ENCODE measurements at regions not wholly inside any gene's neighbourhood (a gene's known extent, or its start where the extent isn't known, plus 50 kb on each side); places are given as distances from the start of the nearest gene placed in this dataset.

DNA sequence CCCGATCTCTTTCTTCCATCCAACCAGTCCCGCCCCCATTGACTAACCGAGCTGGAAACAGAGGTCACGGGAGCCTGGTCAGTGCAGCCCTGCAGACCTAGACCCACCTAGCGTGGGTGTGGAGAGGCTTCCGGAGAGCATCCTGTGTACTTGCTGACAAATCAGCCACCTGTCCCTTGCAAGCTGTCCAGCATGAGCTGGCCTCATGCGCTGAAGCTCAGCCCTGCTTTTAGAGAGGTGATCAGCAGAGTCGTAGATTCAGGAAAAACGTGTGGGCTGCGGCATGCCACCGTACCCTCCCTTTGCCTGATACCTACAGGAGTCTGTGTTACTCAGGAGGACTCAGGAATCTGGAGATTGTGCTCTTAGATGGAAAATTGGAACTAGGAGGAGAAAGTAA, 80.3 kb upstream of the UQCRFS1 start:
- no peak for DNase-seq

DNA sequence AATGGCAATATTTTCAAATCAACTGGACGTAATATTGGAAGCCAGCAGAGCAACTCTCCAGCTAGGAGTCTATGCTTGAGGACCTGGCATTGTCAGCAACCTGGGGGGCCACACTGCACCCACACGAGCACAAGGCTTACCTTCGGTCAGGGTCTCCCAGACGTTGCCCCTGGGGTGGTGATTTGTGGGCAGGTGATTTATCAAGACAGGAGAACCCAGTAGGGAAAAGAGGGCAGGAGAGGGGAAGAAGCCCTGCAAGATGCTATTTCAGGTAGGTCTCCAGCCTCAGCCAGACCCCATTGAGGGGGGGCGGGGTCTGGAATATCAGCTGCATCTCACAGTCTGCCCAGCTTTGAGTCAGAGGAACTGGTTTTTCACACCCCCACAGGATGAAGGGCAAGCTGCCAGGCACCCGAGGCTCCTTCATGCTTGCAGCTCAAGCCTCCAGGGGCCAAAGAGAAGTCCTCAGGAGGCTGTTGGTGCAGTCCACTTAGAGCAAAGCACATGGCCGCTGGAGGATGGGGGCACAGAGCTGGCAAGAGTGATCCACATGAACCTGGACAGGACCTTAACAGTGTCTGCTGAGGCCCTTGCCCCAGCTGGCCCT, 80.9 kb upstream of the UQCRFS1 start:
- DNase-seq = no peak

DNA sequence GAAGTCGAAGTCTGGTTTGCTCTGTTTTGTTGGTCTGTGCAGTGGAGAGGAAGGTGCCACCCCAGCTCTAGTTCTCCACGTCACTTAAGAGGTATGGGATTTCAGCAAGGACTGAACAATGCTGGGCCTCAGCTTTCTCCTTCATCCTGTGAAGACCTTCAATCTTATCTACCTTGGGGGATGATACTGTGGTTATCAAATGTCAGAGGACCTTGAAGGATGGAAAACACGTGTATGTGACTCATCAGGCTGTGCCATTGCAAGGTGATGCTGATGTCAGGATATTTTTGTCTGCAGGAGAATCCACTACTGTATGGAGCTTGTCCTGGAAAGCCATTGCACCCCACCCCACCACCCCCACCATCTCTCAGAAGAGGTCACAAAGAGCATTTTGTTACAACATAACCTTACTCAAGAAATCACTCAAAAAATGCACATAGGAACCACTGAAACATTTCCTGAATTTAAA, 81.4 kb upstream of the UQCRFS1 start:
- DNase-seq = no peak

DNA sequence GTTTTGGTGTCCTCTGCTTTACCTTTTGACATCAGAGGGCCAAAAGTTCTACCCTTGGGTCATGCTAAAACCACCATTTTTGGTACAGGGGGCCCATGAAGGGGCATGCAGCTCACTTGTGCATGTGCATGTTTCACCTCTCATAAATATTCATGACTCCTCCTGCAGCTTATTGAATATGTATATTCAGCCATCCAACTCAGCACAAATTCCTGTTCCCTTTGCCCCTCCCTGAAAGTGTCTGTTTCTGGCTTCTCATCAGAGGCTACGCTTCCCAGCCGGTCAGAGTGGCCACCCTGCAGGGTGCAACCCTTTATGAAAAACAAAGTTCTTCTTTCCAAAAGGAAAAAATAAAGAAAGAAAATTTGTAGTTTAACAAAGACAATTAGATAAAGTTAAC, 82.3 kb upstream of the UQCRFS1 start:
- no peak for DNase-seq

DNA sequence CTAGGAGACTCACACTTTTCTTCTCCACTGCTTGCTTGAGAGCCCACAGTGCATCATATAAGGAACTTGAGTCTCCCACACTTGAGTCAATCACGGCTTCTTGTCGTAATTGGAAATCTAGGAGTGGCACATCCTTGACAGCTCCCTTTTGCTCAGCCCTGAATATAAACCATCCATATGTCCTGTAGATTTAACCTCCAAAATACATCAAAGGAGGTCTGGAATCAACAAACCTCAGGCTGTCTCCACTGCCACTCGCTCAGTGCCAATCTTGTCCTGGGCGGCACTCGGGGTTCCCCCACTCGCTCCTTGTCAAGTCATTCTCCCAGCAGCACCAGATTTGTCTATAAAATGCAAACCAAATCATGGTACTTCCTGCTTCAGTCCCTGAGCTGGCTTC, 84.4 kb upstream of the UQCRFS1 start:
- DNase-seq = no peak

DNA sequence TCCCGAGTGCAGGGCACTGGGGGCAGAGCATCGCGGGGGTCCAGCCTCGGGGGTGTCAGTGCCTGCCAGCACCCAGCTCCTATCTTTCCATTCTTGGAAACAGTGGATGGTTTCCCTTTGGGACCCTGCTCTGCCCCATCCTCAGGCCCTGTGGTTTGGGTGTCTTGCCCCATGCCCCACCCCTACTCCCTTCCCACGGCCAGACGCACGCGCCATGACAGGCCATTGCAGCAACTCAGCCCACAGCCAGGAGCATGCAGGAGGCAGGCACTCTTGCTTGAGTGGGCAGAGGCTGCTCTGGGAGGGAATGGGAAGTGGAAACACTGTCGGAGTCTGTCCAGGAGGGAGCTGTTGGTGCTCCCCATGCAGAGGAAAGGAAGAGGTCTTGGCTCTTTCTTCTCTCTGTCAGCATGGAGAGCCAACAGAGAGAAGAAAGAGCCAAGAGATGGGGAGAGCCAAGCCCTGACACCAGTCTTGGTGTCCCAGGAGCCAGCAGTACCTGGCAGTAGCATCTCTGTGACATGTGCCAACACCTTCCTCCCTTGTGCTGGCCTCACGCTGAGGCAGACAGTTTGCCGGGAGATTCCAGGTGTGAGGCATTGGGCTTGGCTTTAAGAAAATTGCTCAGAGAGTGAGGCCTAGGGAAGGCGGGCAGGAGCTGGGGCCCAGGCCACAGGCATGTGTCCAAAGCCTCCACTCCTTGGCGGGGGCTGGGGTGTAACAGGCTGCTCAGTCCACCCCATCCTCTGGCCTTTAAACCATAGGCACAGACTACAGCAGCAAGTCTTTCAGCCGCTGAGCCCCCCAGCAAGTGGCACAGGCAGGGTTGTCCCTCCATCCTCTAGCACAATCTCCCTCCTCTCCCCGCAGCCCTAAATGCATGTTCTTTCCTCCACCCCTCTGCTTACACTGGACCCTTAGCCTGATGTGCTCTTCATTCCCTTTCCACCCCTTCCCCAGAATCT, 86.7 kb upstream of the UQCRFS1 start:
- no peak for DNase-seq

DNA sequence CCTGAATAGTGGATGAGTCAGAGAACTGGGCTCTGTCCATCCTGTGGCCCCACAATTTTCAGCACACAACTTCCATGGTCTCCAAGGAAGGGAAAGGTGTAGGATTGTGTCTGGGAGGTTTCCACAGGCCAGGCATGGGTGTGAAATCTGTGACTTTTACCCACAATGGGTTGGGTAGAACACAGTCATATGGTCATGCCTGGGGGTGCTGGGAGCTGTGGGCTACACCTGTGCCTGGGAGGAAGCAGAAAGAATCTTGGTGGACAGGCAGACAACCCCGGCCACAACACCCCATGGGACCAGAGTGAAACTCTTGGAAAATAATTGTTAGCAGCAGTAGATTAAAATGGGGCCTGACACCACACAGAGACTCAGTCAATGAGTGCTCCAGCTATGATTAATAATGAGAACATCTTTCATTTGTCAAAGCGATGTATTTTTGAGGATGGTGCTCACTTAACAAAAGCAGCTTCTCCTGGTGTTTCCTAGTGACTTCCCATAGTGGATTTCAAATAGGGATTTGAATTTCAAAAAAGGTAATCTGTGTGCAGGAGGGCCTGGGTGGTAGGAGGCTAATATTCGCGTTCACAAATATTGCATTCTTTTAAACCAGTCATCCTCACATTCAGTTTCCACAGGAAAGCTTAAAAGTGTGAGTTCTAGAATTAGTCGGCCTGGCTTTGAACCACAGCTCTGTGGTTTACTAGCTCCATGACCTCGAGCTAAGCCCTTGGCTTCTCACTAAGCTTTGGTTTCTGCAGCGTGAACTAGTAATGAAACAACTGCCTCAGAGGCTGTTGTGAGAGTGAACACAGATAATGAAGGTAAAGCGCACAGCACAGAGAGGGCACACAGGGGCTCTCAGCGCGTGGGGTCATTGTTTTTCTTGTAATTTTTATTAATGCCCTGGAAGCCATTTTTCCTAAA, 89.3 kb upstream of the UQCRFS1 start:
- DNase-seq = no peak

DNA sequence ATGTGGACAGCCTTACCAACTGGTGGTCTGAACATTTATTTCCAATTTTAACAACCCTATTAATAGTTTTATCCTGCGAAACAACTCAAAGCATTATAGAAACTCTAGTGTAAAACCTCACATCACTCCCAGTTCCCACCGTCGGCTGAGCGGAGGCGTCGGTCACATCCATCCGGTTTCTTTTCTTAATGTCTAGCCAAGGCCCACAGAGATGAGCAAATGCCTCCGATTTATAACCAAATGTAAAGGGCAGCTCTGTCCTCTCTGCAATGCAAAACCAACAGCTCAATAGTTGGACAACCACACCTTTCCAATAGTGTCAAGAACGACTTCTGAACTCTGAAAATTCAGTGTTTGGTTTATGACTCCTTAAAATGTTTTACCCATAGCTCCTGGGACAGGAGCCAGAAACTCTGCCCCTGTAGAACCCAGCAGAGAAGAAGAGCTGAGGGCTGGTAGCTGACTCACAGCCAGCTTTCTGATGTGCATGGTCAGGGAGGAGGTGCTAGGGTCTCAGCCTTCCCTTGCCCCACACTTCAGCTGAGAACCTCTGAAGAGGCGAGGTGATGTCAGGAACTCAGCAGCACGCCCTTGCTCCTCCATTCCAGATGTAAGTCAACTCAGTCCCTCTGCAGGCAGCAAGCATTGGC, 90.2 kb upstream of the UQCRFS1 start:
- no peak for DNase-seq

DNA sequence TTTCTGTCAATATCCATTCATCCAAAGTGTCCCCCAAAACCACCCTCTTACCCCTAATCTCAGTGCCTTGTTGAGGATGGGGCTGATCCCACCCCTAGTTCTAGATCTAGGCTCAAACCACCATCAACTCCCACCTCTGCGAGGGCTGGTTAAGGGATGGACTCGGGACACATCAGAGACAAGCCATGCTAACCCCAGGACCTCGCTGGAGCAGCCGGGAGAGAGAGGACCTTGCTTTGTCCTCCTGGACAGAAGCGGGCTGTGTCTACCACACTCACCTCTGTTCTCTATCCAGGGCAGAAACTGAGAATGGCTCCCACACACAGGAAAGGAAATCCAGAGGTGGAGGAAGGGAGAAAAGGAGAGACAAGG, 90.8 kb upstream of the UQCRFS1 start:
- DNase-seq = no peak

DNA sequence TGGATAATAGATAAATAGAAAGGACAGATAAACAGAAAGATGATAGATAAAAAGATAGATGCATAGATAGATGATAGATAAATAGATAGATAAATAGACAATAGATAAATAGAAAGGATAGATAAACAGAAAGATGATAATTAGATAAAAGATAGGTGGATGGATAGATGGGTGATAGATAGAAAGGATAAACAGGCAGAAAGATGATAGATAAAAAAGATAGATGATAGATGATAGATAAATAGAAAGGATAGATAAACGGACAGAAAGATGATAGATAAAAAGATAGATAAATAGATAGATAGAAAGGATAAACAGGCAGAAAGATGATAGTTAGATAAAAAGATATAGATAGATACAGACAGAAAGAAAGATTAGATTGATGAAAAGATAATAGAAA, 92.3 kb upstream of the UQCRFS1 start:
- DNase-seq = no peak

DNA sequence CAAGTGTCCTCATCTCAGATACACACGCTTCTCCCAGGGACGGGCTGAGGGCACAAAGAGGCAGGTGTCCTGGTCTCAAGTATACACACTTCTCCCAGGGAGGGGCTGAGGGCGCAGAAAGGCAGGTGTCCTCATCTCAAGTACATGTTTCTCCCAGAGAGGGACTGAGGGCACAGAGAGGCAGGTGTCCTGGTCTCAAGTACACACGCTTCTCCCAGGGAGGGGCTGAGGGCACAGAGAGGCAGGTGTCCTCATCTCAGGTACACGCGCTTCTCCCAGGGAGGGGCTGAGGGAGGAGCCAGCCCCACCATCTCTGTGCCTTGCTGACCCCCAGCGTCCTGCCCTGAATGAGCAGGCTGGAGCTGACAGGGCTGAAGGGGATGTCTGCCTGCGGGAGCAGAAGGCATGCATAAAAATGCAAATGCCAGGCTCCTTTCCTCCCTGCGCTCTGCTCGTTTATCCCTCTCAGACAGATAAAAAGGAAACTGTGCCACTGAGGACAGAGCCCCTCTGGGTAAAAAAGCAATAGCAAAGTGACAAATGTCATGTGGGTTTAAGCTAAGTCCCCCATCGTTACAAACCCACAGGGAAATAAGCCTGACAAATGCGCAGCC, 96.1 kb upstream of the UQCRFS1 start:
- DNase-seq = no peak

DNA sequence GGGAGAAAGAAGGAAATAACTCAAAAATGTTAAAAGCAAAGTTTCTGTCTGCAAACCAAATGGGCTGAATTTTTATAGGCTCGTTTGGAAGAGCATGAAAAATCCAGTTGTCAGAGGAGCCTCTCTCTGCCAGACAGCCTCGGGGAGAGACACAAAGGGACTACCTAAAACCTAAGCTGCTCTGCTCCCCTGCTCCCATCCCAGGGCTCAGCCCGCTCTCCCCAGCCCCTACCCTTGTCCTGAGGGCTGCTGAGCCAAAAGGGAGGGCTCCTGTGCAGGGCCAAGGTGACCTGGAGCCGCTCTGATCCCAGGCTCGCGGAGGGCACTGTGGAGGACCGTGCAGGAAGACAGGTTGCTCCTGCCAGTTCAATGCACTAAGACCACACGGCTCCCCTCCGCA, 96.7 kb upstream of the UQCRFS1 start:
- DNase-seq = no peak

DNA sequence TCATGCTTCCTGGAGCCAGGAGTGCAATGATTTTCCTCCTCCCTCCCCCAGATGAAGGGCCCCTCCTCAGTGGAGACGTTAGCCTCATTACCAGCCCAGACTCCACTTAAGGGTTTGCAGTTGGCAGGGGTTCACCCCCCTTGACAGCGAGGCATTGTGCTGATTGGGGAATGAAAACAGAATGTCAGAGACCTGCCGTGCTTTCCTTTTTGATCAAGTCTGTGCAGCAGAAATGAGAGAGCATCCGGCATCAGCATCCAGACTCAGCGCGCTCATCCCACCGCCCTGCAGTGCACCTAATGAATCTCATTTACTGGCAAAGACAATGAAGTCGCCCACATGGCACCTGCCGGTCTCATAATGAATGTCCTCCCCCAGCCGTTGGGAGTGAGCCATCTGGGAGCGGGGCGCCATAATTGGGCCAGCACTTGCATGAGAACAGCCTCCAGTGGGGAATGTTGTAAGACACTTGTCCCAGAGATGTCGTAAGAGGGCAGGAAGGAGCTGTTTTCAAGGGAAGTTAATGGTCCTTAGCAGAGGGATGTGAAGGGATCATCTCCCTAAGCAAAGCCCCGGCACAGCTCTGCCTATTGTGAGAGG, 98.3 kb upstream of the UQCRFS1 start:
- DNase-seq = peak; percentile 39

DNA sequence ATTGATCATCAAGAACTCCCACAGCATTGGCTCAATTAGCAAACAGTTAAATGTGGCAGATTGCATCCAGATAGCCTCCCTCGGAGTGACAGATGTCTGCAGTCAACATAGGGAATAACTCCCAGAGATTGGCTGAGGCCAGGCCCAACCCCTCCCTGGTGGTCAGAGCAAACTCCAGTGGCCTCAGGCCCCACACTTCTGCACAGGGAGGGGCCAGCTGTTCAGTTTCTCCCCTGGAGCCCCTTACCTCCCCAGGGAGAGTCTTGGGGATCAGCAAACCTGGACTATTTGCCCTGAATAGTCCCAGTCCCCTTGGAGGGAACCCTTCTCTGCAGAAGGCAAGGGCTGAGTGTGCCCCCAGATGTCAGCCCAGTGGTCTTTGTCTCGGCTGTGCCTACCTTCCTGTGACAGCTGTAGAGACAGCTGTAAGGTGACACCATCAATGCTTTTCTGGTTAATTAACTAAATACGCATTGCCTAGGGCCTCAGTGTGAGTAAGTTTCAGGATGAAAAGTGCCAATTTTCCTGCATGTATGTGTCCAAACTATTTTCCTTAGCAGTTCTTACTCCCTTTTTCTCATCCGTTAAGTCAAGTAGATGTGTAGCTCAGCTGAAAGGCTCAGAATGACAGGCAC, 102.7 kb upstream of the UQCRFS1 start:
- no peak for DNase-seq

DNA sequence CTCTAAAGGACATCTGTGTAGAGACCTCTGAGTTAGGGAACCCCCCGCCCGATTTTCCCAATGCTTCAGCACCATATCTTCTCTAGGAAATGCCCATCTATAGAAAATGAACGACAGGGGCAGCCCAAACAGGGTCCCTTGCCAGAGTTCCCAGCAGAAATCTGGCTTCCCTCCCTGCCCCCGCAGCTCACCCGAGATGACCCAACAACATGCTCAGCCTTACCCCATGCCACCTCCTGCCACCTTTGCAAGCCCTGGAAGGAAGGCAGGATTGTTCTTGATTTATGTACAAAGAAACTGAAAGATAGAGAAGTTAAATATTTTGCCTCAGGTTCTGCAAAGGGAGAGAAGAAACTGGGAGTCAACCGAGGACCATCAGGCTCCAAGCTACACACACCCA, 105.6 kb upstream of the UQCRFS1 start:
- no peak for DNase-seq

DNA sequence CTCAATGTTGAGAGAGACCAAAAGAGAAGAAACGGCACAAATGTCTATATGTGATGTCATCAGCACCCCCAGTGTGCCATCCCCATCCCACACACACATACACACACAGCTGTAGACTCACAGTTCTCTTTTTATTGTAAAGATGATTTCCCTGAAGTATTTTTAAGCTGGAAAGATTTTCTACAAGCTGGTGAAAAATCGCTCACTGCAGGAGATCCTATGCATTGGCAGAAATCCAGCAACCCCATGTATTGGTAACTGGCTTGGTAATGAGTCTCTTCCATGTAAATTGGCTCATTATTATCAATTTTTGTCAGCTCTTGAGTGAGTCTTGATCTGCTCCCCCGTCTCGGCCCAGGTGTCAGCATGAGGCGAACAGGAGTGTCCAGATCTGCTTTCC, 107.1 kb upstream of the UQCRFS1 start:
- DNase-seq = no peak

DNA sequence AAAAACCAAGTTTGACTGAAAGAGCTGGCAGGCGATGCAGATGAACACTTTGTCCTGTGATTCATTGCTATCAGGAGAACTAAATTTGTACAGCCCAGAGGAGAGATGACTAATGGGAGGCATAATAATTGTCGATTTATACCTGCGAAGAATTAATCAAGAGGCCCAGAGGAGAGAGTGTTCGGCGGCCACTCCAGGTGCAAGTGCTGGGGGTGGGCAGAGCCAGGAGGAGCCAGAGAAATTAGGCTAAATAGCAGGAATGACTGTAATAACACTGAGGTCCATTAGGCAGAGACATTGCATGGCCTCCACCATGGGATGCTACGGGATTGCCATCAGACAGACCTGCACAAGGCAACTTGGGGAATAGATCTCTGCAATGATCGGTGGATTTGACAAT, 107.7 kb upstream of the UQCRFS1 start:
- no peak for DNase-seq

DNA sequence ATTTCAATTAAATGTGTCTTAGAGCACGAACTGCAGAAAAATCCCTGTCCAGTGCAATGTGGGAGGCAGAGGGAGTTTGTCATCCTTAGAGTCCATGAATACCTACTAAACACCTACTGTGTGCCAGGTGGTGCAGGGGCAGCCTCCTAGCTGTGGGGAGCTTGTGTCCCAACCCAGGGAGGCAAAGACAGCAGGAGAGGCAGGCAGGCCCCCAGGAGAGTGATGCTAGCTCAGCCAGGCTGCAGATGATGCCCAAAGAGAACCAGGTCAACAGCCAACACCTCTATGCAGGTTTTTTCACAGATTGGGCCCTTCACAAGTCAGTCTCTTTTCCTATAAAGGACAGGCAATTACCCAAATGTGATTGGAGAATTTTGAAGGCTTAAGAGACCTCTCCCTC, 108.2 kb upstream of the UQCRFS1 start:
- DNase-seq = no peak

DNA sequence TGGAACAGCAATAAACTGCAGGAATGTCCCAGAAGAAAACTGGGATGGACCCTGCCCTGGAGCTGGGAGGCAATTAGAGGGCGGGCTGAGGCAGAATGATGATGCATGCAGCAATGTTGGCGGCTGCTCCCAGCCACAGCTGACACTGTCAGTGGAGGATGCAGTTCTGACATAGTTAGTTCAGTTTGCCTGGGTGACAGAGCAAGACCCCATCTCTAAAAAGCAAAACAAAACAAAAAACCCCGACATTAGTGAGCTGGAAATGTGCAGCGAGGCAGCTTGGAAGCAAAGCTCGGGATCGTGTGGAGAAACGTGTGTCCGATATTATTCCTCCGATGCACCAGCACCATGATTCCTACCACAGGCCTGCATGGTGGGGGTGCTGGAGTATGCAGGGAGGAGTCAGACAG, 110.1 kb upstream of the UQCRFS1 start:
- no peak for DNase-seq

DNA sequence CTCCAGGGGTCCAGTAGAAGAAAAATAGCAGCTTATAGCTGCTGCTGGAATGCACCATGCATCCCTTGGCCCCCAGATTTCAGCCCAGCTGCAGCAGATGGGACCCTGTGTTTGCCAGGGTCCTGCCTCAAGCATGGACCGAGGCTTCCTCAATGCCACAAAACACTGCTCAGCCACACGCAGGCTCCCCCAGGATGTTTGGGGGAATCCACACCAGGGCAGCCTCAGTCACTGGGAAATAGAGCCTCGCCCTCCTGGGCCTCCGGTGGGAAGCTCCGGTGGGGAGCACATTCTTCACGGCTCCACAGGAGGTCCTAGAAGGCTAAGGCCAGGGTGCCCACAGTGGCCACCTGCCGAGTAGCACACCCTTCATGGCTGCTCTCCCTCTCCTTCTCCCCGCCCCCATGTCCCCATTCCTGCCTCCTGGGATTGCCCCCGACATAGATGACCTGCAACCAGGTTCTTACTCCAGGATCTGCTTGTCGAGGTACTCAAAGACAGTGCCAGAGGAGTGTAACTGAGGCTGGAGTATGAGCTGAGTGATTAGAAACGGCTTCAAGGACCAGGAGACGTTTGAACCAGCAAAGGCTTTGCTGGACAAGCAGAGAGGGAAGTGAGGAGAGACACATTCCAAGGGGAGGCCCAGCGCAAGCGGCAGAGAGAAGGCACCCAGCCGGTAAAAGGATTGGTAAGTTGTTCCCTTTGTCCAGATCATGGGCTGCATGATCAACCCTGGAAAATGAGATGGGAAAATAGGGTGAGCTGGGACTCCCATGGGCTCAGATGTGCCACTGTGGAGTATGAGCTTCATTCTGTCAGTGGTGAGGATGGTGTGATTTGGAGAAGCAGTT, 110.7 kb upstream of the UQCRFS1 start:
- no peak for DNase-seq

DNA sequence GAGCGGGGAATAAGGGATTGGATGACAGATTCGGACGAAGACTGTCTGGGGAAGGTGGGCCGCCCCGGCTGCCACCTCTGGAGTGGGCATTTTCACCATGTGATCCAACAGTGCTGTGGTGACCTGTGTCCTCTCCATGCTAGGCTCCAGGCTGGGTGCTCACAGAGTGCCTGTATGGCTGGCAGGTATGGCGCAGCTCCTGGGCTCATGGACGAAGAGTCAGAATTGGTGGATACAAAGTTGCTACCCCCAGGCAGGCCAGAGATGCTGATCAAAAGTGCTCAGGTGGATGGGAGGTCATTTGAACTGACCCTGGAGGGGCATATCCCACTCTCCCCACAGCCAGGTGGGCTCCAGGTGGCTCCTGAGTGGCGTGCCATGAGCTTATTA, 111.3 kb upstream of the UQCRFS1 start:
- no peak for DNase-seq
